B cell (primary cell): ENCODE measurements at regions not wholly inside any gene's neighbourhood (a gene's known extent, or its start where the extent isn't known, plus 50 kb on each side); places are given as distances from the start of the nearest gene placed in this dataset.

Experiments used
- CTCF ChIP-seq: fragments of 200-600 bp; IDR thresholded peaks from one replicate; pipeline ENCODE4 v1.8.0; 2022; ENCODE audit warnings: antibody characterized with exemption, mild to moderate bottlenecking
- EZH2 ChIP-seq: IDR thresholded peaks from 2 replicates; pipeline ENCODE4 v1.6.1; 2012; ENCODE audit warnings: borderline replicate concordance, low read depth, mild to moderate bottlenecking, moderate library complexity, low read length; ENCODE audit not compliant: insufficient read depth, poor library complexity, severe bottlenecking

- TF ChIP-seq CTCF (no peak), EZH2 (no peak)
Observed at GRCh38 chr13:68506888-68507551, 1276.9 kb upstream of the PCDH9 start.
